ENCODE measurements at regions not wholly inside any gene's neighbourhood (a gene's known extent, or its start where the extent isn't known, plus 50 kb on each side); places are given as distances from the start of the nearest gene placed in this dataset.

DNA sequence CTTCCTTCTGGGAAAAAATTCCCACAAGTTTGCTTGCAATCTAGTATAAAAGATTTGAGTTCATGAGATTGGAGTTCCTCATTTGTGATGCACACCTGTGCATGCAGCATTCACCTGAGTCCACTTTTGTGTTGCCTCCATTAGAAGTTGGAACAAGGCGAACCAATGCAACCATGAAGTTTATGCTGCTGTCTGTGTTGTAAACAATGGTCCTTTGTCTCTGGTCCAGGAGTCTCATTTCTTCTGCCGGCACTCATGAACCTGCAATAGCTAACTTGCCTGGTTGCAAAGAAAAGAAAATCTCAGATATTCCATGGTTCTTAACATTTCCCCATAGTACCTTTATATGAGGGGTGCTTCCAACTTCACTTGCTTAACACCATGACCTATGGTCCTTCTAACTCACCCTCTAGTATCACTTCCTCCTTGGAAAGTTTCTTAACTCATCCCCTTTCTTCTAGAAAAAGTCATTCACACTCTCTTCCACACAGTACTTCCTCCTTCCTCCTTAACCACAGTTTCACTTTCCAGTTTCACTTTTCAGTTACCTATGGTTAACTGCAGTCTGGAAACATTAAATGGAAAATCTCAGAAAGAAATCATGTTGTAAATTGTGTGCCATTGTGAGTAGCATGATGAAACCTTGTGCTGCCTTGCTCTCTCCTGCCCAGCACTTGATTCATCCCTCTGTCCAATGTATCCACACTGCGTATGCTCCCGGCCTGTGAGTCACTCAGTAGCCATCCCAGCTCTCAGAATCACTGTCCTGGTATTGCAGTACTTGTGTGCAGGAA is 128.8 kb upstream of the TRIB2 start:
- Histone ChIP-seq H3K4me3 (ENCODE audit: low read length) (no peak overlapping the region), H3K27me3 (ENCODE audit: control insufficient read depth, insufficient read depth, low read length, poor library complexity, severe bottlenecking) (no peaks in the 10 kb centered on the region), H3K4me1 (ENCODE audit: control insufficient read depth, insufficient read depth, low read length) (peaks cover 11% of the 10 kb centered on the region), H3K9me3 (ENCODE audit: control insufficient read depth, low read length) (no peaks in the 10 kb centered on the region), H3K36me3 (ENCODE audit: control insufficient read depth, insufficient read depth, low read length) (no peaks in the 10 kb centered on the region), H3K9ac (ENCODE audit: extremely low read depth, low read length, poor library complexity, severe bottlenecking) (no peak overlapping the region), H3K27ac (ENCODE audit: low read depth, low read length) (no peak overlapping the region)
- H3K36me3 Mint-ChIP-seq (ENCODE audit: low read depth), result no peaks in the 10 kb centered on the region
- no peaks in the 10 kb centered on the region for H3K9me3 Mint-ChIP-seq
- no peaks in the 10 kb centered on the region for H3K27me3 Mint-ChIP-seq (ENCODE audit: insufficient read depth)
- H3K27ac Mint-ChIP-seq, result no peak overlapping the region
- WGBS, 2 experiments (ENCODE audit: insufficient coverage in 1 of 2, insufficient read length in 1 of 2), result 92% methylated on average over 4 of the region's 4 CpGs
- DNase-seq, result no peak
- TF ChIP-seq, protein P1, sequence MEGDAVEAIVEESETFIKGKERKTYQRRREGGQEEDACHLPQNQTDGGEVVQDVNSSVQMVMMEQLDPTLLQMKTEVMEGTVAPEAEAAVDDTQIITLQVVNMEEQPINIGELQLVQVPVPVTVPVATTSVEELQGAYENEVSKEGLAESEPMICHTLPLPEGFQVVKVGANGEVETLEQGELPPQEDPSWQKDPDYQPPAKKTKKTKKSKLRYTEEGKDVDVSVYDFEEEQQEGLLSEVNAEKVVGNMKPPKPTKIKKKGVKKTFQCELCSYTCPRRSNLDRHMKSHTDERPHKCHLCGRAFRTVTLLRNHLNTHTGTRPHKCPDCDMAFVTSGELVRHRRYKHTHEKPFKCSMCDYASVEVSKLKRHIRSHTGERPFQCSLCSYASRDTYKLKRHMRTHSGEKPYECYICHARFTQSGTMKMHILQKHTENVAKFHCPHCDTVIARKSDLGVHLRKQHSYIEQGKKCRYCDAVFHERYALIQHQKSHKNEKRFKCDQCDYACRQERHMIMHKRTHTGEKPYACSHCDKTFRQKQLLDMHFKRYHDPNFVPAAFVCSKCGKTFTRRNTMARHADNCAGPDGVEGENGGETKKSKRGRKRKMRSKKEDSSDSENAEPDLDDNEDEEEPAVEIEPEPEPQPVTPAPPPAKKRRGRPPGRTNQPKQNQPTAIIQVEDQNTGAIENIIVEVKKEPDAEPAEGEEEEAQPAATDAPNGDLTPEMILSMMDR (conservative IDR thresholded peaks at IDR 0.05), result no peak
- H3K4me1 Mint-ChIP-seq, result peaks cover 25% of the 10 kb centered on the region
- H3K4me3 Mint-ChIP-seq, result no peak overlapping the region

DNA sequence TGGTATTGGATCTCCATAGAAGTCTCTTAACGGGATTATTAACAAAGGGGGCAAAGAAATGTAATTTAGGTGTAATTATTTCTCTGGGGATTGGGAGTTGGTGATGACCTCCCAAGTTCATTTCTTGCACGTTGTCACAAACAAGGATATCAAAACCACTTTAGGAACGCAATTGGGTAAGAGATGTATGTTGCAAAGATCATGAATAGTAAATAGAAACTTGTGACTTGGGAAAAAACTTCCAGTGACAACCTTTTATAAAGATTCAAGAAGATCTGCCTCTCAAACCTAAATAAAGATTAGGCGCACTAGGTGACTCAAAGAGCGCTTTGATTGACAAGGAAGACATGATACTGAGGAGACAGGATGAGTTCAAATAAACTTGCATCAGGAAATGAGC is 127.8 kb upstream of the TRIB2 start:
- Histone ChIP-seq H3K9ac (ENCODE audit: extremely low read depth, low read length, poor library complexity, severe bottlenecking) (no peak overlapping the region), H3K36me3 (ENCODE audit: control insufficient read depth, insufficient read depth, low read length) (no peaks in the 10 kb centered on the region), H3K27ac (ENCODE audit: low read depth, low read length) (no peak overlapping the region), H3K4me1 (ENCODE audit: control insufficient read depth, insufficient read depth, low read length) (peaks cover 11% of the 10 kb centered on the region), H3K4me3 (ENCODE audit: low read length) (no peak overlapping the region), H3K27me3 (ENCODE audit: control insufficient read depth, insufficient read depth, low read length, poor library complexity, severe bottlenecking) (no peaks in the 10 kb centered on the region), H3K9me3 (ENCODE audit: control insufficient read depth, low read length) (no peaks in the 10 kb centered on the region)
- Mint-ChIP-seq H3K9me3 (no peaks in the 10 kb centered on the region), H3K4me1 (peaks cover 25% of the 10 kb centered on the region), H3K27me3 (ENCODE audit: insufficient read depth) (no peaks in the 10 kb centered on the region), H3K27ac (no peak overlapping the region), H3K36me3 (ENCODE audit: low read depth) (no peaks in the 10 kb centered on the region), H3K4me3 (no peak overlapping the region)
- WGBS, 2 experiments (ENCODE audit: insufficient coverage in 1 of 2, insufficient read length in 1 of 2), result 93 to 100% methylated on average over 4 to 5 of the region's 5 CpGs
- no peak for DNase-seq
- TF ChIP-seq, protein P1 (conservative IDR thresholded peaks at IDR 0.05), result no peak

DNA sequence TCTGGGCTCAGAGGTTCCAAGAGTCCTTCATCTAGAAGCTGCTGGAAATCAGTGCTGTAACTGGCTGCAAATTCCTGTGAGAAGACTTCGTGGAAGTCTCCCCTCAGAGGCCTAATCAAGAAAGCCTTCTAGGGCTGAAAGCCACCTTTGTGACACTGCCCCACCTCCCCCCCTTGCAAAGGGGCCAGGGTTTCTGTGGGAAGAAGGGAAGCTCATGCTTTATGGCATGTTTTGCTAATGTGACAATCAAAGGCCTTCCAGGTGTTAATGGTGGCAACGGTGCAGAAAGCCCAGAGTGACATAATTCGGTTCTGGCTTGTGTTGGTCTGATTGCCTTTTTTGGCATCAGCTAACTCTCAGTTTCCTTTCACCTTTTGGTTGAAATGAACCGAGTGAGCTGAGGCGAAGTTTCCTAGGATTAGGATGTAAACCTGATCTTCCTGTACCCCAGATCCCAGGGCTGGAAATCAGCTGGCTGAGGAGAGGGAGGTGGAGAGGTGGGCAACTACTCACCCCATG is 126.9 kb upstream of the TRIB2 start:
- no peak overlapping the region for H3K9ac ChIP-seq (ENCODE audit: extremely low read depth, low read length, poor library complexity, severe bottlenecking)
- H3K27me3 ChIP-seq (ENCODE audit: control insufficient read depth, insufficient read depth, low read length, poor library complexity, severe bottlenecking), result no peaks in the 10 kb centered on the region
- DNase-seq, result peak; percentile 60
- no peak overlapping the region for H3K4me3 ChIP-seq (ENCODE audit: low read length)
- 88 to 91% methylated on average over 3 to 5 of the region's 5 CpGs for WGBS, 2 experiments (ENCODE audit: insufficient coverage in 1 of 2, insufficient read length in 1 of 2)
- H3K9me3 Mint-ChIP-seq, result no peaks in the 10 kb centered on the region
- no peak overlapping the region for H3K27ac ChIP-seq (ENCODE audit: low read depth, low read length)
- TF ChIP-seq, protein P1 (conservative IDR thresholded peaks at IDR 0.05), result no peak
- no peaks in the 10 kb centered on the region for H3K9me3 ChIP-seq (ENCODE audit: control insufficient read depth, low read length)
- H3K27me3 Mint-ChIP-seq (ENCODE audit: insufficient read depth), result no peaks in the 10 kb centered on the region
- H3K27ac Mint-ChIP-seq, result no peak overlapping the region
- no peaks in the 10 kb centered on the region for H3K36me3 ChIP-seq (ENCODE audit: control insufficient read depth, insufficient read depth, low read length)
- H3K4me3 Mint-ChIP-seq, result no peak overlapping the region
- H3K4me1 Mint-ChIP-seq, result peaks cover 24% of the 10 kb centered on the region
- no peaks in the 10 kb centered on the region for H3K36me3 Mint-ChIP-seq (ENCODE audit: low read depth)
- H3K4me1 ChIP-seq (ENCODE audit: control insufficient read depth, insufficient read depth, low read length), result peaks cover 11% of the 10 kb centered on the region

Measured in endodermal cell (in vitro differentiated cells).